ENCODE measurements at regions not wholly inside any gene's neighbourhood (a gene's known extent, or its start where the extent isn't known, plus 50 kb on each side); places are given as distances from the start of the nearest gene placed in this dataset.

DNA sequence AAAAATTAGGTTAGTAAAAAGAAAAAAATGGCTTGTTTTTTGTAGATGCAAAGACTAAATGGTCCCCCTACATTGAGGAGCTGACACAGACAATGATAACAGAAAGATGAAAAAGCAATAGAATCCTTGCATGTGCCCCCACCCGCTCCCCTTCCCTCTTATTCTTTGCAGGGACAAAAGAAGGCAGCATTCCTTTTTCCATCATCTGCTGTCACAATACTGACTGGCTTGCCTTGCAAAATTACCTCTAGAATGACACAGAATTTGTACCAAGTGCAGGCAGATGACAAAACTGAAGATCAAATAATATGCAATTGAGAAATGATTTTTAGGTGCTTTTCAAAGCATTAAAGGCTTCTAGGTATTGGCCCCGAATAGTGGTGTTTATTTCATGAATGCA lies 153.1 kb upstream of the AGA start:
- Histone ChIP-seq H3K27me3 (no peaks in the 10 kb centered on the region), H3K4me3 (no peak overlapping the region), H3K9me3 (no peaks in the 10 kb centered on the region), H3K36me3 (ENCODE audit: low read depth, missing control alignments) (no peaks in the 10 kb centered on the region), H3K4me1 (no peaks in the 10 kb centered on the region), H3K27ac (no peak overlapping the region)
- TF ChIP-seq, protein P1, sequence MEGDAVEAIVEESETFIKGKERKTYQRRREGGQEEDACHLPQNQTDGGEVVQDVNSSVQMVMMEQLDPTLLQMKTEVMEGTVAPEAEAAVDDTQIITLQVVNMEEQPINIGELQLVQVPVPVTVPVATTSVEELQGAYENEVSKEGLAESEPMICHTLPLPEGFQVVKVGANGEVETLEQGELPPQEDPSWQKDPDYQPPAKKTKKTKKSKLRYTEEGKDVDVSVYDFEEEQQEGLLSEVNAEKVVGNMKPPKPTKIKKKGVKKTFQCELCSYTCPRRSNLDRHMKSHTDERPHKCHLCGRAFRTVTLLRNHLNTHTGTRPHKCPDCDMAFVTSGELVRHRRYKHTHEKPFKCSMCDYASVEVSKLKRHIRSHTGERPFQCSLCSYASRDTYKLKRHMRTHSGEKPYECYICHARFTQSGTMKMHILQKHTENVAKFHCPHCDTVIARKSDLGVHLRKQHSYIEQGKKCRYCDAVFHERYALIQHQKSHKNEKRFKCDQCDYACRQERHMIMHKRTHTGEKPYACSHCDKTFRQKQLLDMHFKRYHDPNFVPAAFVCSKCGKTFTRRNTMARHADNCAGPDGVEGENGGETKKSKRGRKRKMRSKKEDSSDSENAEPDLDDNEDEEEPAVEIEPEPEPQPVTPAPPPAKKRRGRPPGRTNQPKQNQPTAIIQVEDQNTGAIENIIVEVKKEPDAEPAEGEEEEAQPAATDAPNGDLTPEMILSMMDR (IDR thresholded peaks at IDR 0.05), result no peak
- no peak for TF ChIP-seq POLR2A (IDR thresholded peaks at IDR 0.05)
- intact Hi-C loops (cut with DNase I; ENCODE audit: low total_unique reads), result no loop called here
- no peak for DNase-seq
- 90 to 92% methylated on average over 2 of the region's 2 CpGs for WGBS, 2 donors

DNA sequence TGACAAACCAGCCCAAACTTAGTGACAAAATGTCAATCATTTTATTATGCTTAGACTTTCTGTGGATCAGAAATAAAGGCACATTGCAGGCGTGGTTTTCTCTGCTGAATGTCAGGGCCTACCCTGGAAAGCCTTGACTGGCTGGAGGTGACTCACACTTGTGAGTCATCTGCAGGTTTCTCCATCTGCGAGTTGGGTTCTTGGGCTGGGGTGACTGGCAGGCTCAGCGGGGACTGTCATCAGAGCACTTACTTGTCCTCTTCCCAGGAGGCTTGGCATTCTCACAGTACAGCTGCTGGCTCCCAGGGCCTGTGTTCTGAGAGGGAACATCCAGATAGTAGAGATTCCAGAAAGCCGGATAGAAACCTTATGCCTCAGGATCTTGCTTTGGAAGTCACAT lies 153.8 kb upstream of the AGA start:
- no peak overlapping the region for H3K4me3 ChIP-seq
- H3K27ac ChIP-seq, result no peak overlapping the region
- TF ChIP-seq, protein P1 (IDR thresholded peaks at IDR 0.05), result no peak
- TF ChIP-seq POLR2A (IDR thresholded peaks at IDR 0.05), result no peak
- H3K4me1 ChIP-seq, result no peaks in the 10 kb centered on the region
- no peak for DNase-seq
- no peaks in the 10 kb centered on the region for H3K9me3 ChIP-seq
- 67 to 76% methylated on average over 3 to 4 of the region's 4 CpGs for WGBS, 2 donors
- intact Hi-C loops (cut with DNase I; ENCODE audit: low total_unique reads), result no loop called here
- H3K36me3 ChIP-seq (ENCODE audit: low read depth, missing control alignments), result no peaks in the 10 kb centered on the region
- H3K27me3 ChIP-seq, result no peaks in the 10 kb centered on the region

DNA sequence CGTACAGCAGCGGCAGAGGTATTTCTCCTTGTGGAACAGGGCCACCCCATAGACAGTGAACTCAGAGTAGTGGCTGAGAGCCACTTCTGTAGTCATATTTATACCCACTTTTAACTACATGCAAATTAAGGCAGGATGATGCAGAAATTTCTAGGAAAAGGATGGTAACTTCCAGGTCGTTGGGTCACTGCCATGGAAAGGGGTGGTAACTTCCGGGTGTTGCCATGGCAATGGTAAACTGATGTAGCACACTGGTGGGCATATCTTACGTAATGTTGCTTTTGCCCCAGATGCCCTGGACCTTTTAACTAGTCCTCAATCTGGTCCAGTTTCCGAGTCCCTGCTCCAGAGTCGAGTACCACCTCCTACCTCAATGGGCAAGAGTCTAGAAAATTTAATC lies 154.8 kb upstream of the AGA start:
- no peaks in the 10 kb centered on the region for H3K4me1 ChIP-seq
- TF ChIP-seq, protein P1 (IDR thresholded peaks at IDR 0.05), result no peak
- no peak for TF ChIP-seq POLR2A (IDR thresholded peaks at IDR 0.05)
- H3K4me3 ChIP-seq, result no peak overlapping the region
- no peak overlapping the region for H3K27ac ChIP-seq
- DNase-seq, result no peak
- intact Hi-C loops (cut with DNase I; ENCODE audit: low total_unique reads), result no loop called here
- no peaks in the 10 kb centered on the region for H3K9me3 ChIP-seq
- H3K27me3 ChIP-seq, result no peaks in the 10 kb centered on the region
- WGBS, 2 donors, result 81 to 83% methylated on average over 7 of the region's 7 CpGs
- no peaks in the 10 kb centered on the region for H3K36me3 ChIP-seq (ENCODE audit: low read depth, missing control alignments)

DNA sequence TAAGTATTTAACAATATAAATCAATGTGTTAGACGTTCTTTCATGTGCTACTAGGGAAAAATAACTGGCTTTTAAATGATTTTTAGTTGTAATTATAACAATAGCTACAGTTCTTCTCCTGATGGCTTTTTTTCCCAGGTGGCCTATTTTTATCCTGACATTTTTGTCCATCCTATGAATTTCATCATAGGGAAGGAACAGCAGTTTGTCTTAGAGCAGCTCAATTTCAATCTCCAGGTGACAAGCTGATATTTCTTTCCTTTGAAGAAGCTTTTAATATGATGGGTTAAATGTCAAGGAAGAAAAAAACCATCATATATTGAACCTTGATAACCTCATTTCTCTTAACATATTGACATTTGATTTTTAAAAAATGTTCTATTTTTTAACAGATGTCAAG lies 163.0 kb upstream of the AGA start:
- H3K9me3 ChIP-seq, result no peaks in the 10 kb centered on the region
- no peak for TF ChIP-seq POLR2A (IDR thresholded peaks at IDR 0.05)
- TF ChIP-seq, protein P1 (IDR thresholded peaks at IDR 0.05), result no peak
- WGBS, 2 donors, result 39 to 68% methylated on average over 1 of the region's 1 CpG
- H3K27me3 ChIP-seq, result no peaks in the 10 kb centered on the region
- no peak for DNase-seq
- intact Hi-C loops (cut with DNase I; ENCODE audit: low total_unique reads), result no loop called here
- no peaks in the 10 kb centered on the region for H3K4me1 ChIP-seq
- no peak overlapping the region for H3K4me3 ChIP-seq
- no peaks in the 10 kb centered on the region for H3K36me3 ChIP-seq (ENCODE audit: low read depth, missing control alignments)
- H3K27ac ChIP-seq, result no peak overlapping the region

DNA sequence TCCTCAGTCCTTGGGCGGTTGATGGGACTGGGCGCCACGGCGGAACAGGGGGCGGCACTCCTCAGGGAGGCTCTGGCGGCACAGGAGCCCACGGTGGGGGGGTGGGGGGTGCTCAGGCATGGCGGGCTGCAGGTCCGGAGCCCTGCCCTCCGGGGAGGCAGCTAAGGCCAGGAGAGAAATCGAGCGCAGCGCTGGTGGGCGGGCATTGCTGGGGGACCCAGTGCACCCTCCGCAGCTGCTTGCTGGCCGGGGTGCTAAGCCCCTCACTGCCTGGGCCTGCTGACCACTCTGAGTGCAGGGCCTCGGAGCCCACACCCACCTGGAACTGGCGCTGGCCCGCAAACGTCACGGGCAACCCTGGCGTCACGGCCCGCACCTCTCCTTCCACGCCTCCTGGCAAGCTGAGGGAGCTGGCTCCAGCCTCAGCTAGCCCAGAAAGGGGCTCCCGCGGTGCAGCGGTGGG lies 164.9 kb upstream of the AGA start:
- H3K9me3 ChIP-seq, result no peaks in the 10 kb centered on the region
- DNase-seq, result no peak
- H3K4me1 ChIP-seq, result no peaks in the 10 kb centered on the region
- H3K27me3 ChIP-seq, result no peaks in the 10 kb centered on the region
- peak overlapping the region in 1 of 2 donors; percentile 38 for H3K4me3 ChIP-seq
- TF ChIP-seq POLR2A (IDR thresholded peaks at IDR 0.05), result no peak
- TF ChIP-seq, protein P1 (IDR thresholded peaks at IDR 0.05), result no peak
- intact Hi-C loops (cut with DNase I; ENCODE audit: low total_unique reads), result no loop called here
- H3K27ac ChIP-seq, result no peak overlapping the region
- H3K36me3 ChIP-seq (ENCODE audit: low read depth, missing control alignments), result no peaks in the 10 kb centered on the region
- 36 to 87% methylated on average over 5 to 28 of the region's 28 CpGs for WGBS, 2 donors
